ENCODE measurements at regions not wholly inside any gene's neighbourhood (a gene's known extent, or its start where the extent isn't known, plus 50 kb on each side); places are given as distances from the start of the nearest gene placed in this dataset.
"Not testable (repeated sequence)": the region's sequence is repeated elsewhere in the genome, so short reads cannot be mapped to it uniquely, and the experiment has no call there.

DNA sequence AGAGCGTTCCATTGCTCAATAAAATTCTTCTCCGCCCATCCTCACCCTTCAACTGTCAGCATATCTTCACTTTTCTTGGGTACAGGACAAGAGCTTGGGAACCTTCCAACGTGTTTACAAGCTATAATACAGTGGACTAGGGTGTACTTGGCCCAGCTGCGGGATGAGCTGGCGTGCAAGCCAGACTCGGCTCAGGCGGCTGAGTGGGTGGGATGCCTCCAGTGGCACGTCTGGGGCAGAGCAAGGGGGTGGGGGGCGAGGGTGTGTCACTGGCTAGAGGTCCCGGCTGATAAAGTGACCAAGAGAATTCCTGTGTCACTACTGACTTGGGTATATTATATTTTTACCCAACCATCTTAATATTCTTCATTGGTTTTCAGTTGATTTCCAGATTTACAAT lies 179.7 kb downstream of the EVA1A start:
- DNase-seq, result peak; percentile 3

DNA sequence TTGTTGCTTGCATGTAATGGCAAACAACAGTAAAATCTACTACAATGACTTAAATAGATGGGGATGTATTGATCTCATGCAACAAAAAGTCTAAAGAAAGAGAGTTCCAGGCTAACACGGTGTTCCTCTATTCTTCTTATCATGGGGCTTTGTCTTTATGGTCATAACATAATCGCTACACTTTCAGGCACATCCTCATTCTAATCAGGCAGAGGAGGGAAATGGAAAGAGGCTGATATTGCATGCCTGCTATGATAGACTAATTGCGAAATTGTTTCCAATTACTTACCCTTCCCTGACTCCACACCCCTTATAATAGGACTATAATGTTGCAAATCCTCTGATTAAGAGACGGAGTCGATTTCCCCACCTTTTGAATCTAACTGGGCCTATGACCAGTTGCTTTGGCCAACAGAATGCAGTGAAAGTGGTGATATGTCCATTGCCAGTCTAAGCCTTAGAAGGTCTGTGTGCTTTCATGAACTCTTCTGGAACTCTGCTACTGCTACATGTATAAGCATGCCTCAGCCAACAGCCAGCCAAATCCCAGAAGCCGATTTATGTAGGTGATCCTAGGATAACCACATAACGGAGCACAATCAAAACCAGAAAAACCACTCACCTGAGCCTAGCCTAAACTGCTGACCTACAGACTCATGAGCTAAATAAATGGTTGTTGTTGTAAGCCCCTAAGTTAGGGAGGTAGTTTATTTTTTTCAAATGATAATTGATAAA lies 180.3 kb upstream of the TACR1 start:
- DNase-seq, result no peak

DNA sequence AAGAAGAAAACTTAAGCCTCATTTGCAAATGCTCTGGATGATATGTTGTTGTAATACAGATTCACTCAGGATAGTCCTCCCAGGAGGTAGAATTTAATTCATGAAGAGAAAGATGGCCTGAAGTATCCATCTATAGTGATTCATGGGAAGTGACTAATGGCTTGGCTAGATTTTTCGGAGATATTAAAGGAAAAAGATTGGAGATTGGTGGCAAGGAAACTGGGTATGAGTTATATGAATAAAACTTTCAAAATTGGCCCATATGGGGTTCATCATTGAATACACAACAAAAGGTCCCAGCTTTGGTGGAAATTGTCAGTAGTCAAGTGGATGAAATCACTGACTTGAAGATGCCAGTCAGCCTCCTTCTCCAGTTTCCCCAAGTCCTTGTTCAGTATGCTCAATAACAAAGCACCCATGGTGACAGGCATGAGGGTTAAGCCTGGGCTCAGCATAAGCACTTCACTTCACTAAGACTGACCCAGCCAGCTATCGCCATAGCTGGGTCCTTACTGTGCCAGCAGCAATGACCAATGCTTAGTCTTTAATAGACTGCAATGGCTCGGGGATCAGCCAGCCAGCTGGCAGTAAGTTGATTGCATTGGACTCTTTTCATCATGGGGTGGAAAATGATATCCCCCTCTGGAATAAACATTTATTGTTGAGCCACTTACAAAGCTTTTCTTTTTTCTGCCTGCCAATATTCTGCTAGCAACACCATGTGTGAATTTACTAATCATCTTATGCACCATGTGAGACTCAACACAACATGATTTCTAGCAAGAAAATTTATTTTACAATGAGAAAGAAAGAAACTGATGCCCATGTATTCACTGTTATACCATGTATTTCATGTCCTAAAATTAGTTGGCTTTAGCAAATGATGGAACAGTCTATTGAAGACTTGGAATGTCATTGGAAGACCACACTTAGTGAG lies 176.6 kb upstream of the TACR1 start:
- DNase-seq, result peak; percentile 9

DNA sequence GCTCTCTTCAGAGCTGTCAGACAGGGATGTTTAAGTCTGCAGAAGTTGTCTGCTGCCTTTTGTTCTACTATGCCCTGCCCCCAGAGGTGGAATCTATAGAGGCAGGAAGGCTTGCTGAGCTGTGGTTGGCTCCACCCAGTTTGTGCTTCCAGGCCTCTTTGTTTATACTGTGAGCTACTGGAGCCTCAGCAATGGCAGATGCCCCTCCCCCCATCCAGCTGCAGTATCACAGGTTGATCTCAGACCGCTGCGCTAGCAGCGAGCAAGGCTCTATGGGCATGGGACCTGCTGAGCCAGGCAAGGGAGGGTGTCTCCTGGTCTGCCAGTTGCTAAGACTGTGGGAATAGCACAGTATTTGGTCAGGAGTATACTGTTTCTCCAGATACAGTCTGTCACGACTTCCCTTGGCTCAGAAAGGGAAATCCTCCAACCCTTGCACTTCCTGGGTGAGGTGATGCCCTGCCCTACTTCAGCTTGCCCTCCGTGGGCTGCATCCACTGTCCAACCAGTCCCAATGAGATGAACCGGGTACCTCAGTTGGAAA lies 175.2 kb upstream of the TACR1 start:
- DNase-seq, result not testable (repeated sequence)

DNA sequence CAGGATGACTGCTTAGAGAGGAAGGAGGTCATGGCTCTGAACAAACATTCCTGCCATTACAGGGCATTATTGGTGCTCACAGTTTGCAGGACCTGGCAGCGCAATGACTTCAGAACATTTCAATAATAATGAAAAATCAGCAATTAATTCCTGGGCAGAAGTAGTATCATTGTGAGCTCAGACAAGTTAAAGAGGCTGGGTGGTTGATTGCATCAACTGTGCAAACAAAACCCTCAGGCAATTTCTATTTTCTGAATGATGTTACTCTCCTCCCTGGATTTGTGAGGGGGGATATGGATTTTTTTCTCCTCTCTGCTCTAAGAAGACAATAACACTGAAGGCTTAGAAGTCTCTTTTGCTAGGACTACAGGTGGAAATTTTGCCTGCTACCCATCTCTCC lies 168.1 kb upstream of the TACR1 start:
- no peak for DNase-seq

DNA sequence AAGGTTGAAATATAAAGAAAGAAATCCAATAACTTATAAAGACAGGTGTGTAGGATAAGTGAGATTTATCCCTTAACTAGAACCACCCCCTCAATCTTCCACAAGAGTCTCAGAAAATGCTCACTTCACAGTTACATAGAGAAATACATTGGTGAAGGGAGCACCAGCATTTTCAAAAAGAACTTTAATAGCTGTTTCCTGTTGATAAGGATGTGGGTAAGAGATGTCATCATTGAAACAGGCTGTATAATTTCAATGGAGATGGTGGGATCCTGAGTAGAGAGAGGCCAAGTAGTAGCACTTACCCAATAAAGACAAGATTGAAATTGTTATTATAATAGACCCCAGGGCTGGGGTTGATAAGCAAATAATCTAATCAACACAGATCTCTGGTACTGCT lies 162.2 kb upstream of the TACR1 start:
- DNase-seq, result no peak

DNA sequence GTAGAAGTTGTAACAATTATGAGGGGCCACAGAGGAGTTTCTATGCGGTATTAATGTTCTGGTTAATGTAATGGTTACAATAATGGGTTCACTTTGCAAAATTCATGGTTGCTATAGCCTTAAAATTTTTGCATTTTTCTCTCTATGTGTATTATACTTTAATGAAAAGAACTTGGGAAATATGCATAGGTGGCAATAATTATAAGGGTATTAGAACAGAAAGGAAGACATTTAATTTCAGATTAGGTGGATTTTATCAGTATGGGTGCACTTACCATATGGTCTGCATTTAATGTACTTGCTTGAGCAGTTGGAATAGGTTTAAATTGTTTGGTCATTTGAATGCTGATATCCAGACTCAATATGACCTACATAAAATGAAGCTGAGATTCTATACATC lies 161.6 kb upstream of the TACR1 start:
- DNase-seq, result no peak

DNA sequence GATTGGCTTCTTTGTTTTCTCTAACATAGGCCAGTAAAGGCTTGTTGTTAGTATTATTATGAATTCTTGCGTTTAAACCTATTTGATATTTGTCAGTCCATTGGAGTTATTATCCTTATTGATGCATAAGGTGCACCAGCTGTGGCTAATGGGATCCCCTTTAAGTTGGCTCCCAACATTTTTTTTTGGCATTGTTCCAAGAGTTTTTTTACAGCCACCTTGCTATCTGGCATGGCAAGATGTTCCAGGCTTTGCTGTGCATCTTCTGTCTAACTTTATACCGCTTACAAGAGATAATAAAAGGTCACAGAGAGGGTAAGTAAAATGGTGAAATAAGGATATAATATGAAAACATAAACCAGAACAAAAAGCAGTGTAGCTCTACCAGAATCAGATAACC lies 157.5 kb upstream of the TACR1 start:
- DNase-seq, result no peak

DNA sequence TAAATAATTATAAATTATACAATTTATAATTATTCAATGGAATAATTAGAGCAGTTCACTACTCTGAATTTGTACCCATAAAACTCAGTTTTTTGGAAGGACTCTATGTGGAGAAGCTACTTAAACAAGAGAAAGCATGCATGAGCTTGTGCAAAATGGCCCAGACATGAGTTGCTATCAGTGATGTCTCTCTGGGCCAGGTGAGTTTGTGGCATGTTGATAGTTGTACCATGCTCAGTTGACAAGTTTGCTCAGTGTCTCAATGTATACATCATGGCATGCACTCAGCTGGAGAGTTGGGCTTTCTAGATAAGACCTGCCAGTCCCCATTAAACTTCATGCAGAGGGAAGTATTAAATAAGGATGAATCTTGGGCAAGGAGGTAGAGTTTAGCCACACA lies 153.8 kb upstream of the TACR1 start:
- no peak for DNase-seq

DNA sequence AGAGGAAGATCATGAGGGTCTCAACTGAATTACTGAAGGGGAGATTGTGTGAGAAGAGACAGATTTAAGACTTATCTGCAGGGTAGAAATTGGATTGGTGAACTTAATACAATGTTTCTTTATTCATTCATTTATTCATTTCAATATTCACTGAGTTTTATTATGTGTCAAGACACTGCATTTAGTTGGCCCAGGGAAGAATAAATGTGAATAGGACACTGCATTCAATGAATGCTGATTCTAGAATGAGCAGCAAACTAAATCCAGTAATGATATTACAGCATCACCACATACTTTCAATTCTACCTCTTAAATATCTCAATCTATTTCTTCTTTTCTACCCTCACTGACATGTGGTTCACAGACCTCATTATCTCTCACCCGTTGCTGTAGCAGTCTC lies 149.0 kb upstream of the TACR1 start:
- no peak for DNase-seq

DNA sequence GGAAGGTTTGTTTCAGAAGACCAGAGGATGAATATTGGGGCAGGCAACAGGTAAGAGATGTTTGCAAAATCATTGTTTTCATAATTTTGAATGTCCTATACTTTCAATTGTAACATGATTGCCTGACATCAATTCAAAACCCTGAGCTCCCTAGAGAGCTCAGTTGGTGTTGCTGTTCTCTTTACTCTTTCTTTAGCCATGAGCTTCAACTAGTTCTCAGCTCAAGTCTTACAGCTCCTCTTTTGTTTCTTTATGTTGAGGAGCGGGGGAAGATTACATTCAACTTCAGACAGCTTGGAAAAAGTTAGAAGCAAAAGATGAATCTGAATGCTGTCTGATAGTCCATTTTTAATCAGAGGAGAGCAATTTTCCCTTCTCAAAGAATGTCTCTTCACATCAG lies 144.8 kb upstream of the TACR1 start:
- DNase-seq, result no peak

DNA sequence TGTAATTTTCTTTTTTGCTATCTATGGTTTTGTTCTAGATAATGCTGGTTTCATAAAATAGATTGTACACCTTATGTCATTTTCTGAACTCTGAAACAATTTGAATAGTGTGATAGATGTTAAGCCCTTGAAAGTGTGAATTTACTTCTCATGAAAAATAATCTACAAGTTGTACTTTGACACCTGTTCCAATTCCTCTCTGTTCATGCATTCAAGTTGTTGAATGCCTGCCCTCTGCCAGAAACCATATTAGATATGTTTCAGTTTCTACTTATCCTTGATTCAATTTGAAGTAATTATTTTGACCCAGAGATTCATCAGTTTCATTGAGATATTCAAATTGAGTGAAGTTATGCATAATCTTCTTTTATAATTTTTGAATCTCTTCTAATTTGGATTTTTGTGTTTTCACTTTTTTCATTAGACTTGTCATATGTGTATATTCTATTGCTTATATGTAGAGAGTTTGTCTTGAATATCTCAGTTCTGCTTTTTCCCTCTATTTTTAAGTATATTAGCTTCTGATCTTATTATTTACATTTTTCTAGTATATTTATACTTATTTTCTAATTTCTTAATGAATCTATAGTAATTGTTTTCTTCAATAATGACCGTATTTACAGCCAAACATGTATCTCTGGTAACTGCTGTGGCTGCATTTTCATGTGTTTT lies 143.3 kb upstream of the TACR1 start:
- DNase-seq, result no peak

DNA sequence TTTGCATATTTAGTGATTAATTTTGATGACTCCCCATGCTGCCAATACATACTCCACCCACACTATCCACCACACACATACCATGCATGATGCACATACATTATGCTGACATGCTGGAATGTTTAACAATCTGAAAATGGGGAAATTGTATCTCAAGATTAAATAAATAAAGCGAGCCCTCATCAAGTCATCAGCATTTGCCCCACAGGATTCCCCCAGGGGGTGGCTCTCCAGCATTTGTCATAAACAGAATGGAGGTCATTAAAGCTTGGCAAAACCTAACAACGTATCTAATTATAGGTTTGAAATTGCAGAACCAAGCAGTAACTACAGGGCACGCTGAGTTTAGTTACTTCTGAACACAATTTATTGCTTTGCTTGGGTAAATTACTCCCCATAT lies 141.2 kb upstream of the TACR1 start:
- DNase-seq, result no peak

DNA sequence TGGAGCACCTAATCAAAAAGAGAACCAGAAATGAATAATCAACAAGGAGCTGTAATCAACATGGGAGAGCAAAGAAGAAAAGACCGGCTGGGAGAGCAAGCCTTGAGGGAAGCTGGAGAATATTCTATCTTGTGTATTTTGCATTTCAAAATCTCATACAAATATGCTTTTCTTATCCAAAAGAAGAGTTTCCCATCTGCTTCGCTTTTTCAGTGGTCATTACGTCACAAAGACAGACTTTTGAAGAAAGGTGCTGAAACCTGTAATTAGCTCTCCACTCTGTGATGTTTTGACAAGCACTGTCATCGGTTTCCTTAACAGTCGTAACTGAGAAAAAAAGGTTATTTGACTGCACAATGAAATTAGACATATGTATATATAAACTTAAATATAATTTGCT lies 139.1 kb upstream of the TACR1 start:
- DNase-seq, result no peak

DNA sequence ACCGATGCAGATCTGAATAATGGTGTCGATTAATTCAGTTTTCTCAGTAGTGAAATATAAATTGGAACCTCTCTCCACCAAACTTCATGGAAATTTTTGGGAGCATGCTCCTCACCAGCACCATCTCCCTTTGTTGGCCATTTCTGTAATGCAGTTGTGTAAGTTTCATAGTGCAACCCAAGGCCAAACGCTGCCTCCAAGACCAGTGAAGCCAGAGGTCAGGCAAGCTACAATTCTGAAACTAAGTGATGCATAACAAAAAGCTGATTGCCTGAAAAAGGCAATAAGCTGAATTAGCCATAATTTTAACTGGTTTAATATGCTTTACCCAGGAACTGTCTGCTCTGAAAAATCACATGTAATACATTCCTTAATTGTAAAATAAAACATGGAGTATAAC lies 138.3 kb upstream of the TACR1 start:
- no peak for DNase-seq

DNA sequence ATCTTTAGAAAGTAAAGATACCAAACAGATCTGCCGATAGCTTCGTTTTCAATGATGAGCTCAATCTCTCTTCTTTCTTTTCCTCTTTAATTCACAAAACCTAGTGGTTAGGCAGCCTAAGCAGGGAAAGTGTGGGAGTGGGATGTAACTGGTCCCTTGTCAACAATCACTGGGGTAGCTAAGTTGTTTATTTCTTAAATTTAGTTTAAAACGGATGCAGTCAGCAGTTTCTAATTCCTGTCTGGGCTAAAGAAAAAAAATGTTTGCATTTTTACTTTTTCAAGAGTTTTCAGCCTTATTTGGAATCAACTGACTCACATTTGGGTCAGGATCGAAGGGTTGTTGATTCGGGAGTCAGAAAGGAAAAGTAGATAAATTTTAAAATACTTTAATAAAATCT lies 137.7 kb upstream of the TACR1 start:
- no peak for DNase-seq

DNA sequence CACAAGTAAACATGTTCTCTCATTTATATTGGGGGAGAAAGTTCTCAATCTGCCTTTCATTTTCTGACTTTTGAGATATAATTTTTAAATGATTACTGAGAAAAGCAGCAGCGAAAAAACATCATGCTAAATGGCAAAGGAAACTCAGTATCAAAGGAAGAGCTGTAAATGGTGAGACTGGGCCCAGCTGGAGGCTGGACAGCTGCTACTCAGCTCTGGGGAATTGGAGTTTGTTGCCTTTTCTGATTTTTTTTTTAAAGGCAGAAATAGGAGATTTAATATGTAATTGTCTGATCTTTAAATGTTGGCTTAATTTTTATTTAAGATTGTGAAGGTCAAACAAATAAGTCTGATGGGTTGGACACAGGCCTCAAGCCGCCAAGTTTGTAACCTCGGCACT lies 137.1 kb upstream of the TACR1 start:
- peak; percentile 14 for DNase-seq

DNA sequence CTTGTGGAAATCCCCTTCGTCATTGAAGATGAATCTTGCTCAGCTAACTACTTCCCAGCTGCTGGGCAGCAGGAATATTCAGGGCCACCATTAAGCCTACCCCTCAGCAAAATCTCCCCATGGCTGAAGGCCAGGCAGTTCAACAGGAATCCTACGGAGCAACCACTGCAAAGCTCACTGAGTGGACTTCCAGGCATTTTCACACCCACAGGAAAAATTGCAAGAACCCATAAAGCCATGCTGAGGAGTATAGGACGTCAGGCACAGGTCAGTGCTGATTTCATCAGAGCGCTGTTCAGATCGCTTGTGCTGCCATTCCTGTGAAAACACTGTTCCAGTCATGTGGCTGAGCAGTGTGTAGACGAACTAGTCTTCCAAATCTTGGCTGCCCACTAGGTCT lies 134.8 kb upstream of the TACR1 start:
- DNase-seq, result no peak

DNA sequence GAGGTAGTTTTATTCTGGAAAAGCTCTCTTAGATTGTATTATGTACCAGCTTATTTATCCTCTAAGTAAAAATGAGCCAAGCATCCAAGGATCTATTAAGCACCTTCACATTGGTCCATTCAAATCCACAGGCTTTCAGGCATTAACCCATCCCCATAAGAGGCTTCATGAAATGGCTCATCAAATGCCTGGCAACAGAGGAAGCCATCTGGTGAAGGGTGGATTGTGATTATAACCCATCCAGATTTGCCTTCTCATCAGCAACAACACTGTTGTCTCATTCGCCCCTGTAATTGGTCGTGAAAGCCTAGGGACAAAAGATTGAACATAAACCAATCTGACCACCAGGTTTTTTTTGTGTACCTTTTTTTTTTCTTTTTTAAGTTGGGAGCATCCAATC lies 134.3 kb upstream of the TACR1 start:
- DNase-seq, result no peak

DNA sequence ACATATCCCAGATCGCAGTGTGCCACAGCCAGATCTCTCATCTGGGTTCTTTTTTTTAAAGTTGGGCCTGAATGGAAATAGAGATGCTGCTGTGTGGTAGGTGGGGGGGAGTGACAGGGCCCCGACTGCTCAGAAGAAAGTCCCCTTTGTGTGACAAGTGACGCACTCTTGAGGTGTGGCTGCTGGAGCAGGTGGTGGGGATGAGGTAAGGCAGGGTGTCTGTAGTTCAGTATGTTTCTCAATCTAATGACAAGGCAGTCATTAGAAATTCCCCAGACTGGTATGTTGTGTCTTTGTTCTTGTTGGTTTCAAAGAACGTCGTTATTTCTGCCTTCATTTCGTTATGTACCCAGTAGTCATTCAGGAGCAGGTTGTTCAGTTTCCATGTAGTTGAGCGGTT lies 128.8 kb upstream of the TACR1 start:
- no peak for DNase-seq

DNA sequence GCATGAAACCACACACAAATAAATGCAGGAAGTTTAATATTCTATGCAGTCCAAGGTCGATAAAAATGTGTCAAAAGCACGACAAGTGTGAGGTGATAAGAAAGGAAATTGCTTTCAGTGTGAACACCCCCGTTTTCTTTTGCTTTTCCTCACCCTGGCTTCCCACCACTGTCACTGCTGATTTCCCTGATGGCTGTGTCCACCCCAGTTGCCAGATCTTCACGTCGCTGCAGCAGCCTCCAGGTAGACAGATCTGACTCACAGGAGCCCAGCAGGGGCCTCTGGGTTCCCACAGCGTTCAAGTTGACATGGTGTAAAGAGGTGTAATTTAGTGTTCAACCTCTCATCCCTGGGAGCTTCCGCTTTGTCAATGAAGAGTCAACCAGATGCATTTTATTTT lies 128.0 kb upstream of the TACR1 start:
- DNase-seq, result no peak

DNA sequence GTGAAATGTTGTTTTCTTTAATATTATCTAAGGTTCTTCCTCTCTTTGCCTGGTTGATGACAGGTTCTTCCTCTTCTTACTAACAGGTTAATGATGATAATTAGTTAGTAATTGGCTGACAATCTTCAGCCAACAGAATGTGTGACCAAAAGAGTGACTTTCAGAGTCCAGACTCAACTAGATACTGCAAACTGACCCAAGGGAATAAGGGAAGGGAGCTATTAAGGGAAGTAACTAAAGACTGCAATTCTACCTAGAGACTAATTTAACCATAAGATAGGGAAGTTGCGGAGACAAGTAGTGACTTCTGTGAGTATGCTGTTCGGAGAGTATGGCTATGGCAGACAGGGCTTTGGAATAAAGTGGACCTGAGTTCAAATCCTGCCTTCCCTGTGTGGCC lies 127.3 kb upstream of the TACR1 start:
- no peak for DNase-seq

DNA sequence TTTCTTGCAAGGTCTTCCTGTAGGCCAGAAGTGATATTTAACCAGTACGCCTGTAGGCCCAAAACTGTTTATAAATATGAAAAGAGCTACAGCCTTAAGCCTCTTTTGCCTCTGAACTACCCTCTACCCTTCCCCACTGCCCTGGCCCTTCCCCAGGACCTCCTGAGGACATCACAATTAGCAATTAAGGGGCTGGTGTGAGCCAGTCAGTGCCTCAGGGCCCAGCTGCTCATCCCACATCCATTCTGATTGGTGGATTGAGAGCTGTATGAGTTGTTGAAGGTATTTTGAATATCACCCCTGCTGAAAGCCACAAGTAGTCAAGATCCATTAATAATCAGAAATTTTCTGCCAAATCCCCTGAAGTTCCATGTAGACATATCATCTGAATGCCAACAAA lies 126.3 kb upstream of the TACR1 start:
- DNase-seq, result no peak
